ENCODE measurements at regions not wholly inside any gene's neighbourhood (a gene's known extent, or its start where the extent isn't known, plus 50 kb on each side); places are given as distances from the start of the nearest gene placed in this dataset.
"Not testable (repeated sequence)": the region's sequence is repeated elsewhere in the genome, so short reads cannot be mapped to it uniquely, and the experiment has no call there.

GRCh38 chr12:87575906-87576305 lies 453.3 kb downstream of the C12orf50 start:
- DNase-seq, result no peak

GRCh38 chr12:87566918-87567317 lies 462.3 kb downstream of the C12orf50 start:
- not testable (repeated sequence) for DNase-seq

GRCh38 chr12:87556985-87557384 lies 472.2 kb downstream of the C12orf50 start:
- no peak for DNase-seq

- DNase-seq, result not testable (repeated sequence)
Measured at GRCh38 chr12:87531213-87531612, 498.0 kb downstream of the C12orf50 start.

GRCh38 chr12:87529413-87529812 lies 499.8 kb downstream of the C12orf50 start:
- DNase-seq, result no peak

GRCh38 chr12:87520968-87521367 lies 508.2 kb downstream of the C12orf50 start:
- no peak for DNase-seq

- DNase-seq, result no peak
Measured at GRCh38 chr12:87518481-87518880, 510.7 kb downstream of the C12orf50 start.

- no peak for DNase-seq
Measured at GRCh38 chr12:87518036-87518435, 511.2 kb downstream of the C12orf50 start.

GRCh38 chr12:87513536-87514280 lies 515.5 kb downstream of the C12orf50 start:
- DNase-seq, result no peak

GRCh38 chr12:87511371-87511770 lies 517.8 kb downstream of the C12orf50 start:
- DNase-seq, result no peak

- no peak for DNase-seq
Measured at GRCh38 chr12:87509237-87509820, 519.9 kb downstream of the C12orf50 start.

GRCh38 chr12:87491598-87491997 lies 537.6 kb downstream of the C12orf50 start:
- no peak for DNase-seq

- DNase-seq, result no peak
Measured at GRCh38 chr12:87491089-87491488, 538.1 kb downstream of the C12orf50 start.

- no peak for DNase-seq
Measured at GRCh38 chr12:87469295-87469694, 559.9 kb downstream of the C12orf50 start.

- DNase-seq, result no peak
Measured at GRCh38 chr12:87467936-87468335, 561.3 kb downstream of the C12orf50 start.

- no peak for DNase-seq
Measured at GRCh38 chr12:87464565-87464964, 564.6 kb downstream of the C12orf50 start.

- DNase-seq, result no peak
Measured at GRCh38 chr12:87444039-87444438, 585.2 kb downstream of the C12orf50 start.

GRCh38 chr12:87441511-87441910 lies 587.7 kb downstream of the C12orf50 start:
- DNase-seq, result no peak

- peak in 1 of 51 donors; percentile 3 for DNase-seq
Measured at GRCh38 chr12:87439990-87440827, 589.0 kb downstream of the C12orf50 start.

- DNase-seq, result no peak
Measured at GRCh38 chr12:87430444-87430843, 598.8 kb downstream of the C12orf50 start.

GRCh38 chr12:87428701-87429277 lies 600.4 kb downstream of the C12orf50 start:
- DNase-seq, result no peak

GRCh38 chr12:87427770-87428169 lies 601.4 kb downstream of the C12orf50 start:
- DNase-seq, result no peak

All from hypothalamus (tissue), 51 donors.